ENCODE measurements at regions not wholly inside any gene's neighbourhood (a gene's known extent, or its start where the extent isn't known, plus 50 kb on each side); places are given as distances from the start of the nearest gene placed in this dataset.

DNA sequence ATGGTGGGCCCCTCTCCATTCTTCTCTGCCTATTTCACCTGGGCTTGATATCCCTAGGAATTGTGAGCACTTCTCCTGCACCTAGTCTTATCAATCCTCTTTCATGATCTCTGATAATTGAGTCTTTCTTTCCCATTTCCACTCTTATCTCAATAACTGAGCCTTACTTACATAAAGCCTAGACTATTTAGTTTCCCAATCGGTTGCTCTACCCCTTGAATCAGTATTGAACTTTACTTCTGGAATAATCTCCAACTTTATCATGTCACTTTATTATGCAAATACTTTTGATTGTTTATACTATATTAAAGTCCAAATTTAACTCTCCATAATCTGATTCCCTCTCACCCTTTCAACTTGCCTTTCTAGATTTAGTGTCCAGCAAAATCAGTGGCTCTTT lies 222.7 kb downstream of the SPRY1 start:
- intact Hi-C loops (cut with micrococcal nuclease): no loop called here
- TF ChIP-seq, protein P1, sequence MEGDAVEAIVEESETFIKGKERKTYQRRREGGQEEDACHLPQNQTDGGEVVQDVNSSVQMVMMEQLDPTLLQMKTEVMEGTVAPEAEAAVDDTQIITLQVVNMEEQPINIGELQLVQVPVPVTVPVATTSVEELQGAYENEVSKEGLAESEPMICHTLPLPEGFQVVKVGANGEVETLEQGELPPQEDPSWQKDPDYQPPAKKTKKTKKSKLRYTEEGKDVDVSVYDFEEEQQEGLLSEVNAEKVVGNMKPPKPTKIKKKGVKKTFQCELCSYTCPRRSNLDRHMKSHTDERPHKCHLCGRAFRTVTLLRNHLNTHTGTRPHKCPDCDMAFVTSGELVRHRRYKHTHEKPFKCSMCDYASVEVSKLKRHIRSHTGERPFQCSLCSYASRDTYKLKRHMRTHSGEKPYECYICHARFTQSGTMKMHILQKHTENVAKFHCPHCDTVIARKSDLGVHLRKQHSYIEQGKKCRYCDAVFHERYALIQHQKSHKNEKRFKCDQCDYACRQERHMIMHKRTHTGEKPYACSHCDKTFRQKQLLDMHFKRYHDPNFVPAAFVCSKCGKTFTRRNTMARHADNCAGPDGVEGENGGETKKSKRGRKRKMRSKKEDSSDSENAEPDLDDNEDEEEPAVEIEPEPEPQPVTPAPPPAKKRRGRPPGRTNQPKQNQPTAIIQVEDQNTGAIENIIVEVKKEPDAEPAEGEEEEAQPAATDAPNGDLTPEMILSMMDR (IDR thresholded peaks at IDR 0.05; ENCODE audit: borderline replicate concordance): no peak
- DNase-seq: no peak
- Histone ChIP-seq H3K27ac (replicated peaks) (no peak overlapping the region), H3K27me3 (ENCODE audit: low read depth) (no peaks in the 10 kb centered on the region), H3K4me3 (no peak overlapping the region), H3K4me1 (peaks cover 36% of the 10 kb centered on the region), H3K36me3 (no peaks in the 10 kb centered on the region), H3K9me3 (replicated peaks) (no peaks in the 10 kb centered on the region)

DNA sequence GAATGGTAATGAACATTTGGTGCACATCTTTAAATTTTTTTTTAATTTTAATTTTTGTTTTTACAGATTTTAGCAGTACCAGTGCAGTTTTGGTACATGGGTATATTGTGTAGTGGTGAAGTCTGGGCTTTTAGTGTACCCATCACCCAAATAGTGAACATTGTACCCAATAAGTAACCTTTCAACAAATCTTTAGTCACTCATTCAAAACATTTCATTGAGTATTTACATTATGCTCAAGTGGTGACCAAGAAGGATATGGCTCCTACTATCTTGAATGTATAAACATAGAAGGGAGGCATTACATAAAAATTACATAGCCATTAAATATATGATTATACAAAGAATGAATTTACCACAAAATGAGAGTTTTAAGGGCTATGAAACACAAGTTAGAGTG lies 223.3 kb downstream of the SPRY1 start:
- Histone ChIP-seq H3K27me3 (ENCODE audit: low read depth) (no peaks in the 10 kb centered on the region), H3K27ac (replicated peaks) (peak overlapping the region; percentile 51), H3K4me3 (no peak overlapping the region), H3K4me1 (peaks cover 36% of the 10 kb centered on the region), H3K9me3 (replicated peaks) (no peaks in the 10 kb centered on the region), H3K36me3 (no peaks in the 10 kb centered on the region)
- TF ChIP-seq, protein P1 (IDR thresholded peaks at IDR 0.05; ENCODE audit: borderline replicate concordance): no peak
- DNase-seq: no peak
- intact Hi-C loops (cut with micrococcal nuclease): no loop called here

DNA sequence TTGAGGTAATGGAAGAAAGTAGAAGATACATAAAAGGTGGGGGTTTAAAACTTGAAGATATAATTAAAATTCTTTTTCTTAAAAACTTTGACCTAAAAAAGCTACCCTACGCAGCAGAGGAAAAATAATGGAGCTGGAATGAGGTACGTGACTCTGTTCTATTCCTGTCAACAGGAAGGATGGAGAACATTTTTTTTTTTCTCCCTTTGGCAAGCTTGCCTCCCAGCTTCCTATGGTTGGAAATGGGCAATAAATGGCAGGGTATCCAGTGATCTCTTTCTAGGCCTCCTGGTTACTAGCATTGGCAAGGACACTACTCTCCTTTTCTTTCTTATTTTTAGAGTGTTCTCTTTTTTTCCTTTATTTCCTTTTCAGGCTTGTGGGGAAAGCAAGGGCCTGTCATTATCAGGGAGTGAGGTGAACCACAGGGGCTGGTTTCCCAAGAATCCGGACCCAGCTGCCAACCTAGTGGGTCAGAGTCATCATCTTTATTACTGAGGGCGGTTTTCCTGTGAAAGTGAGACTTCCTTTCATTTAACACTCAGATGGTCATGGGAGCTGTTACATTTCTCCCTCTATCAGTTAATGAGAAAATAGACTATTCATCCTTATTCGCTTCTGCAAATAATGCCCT lies 224.6 kb downstream of the SPRY1 start:
- TF ChIP-seq, protein P1 (IDR thresholded peaks at IDR 0.05; ENCODE audit: borderline replicate concordance): no peak
- Histone ChIP-seq H3K4me1 (peaks cover 35% of the 10 kb centered on the region), H3K36me3 (no peaks in the 10 kb centered on the region), H3K27ac (replicated peaks) (peak overlapping the region; percentile 51), H3K27me3 (ENCODE audit: low read depth) (no peaks in the 10 kb centered on the region), H3K9me3 (replicated peaks) (no peaks in the 10 kb centered on the region), H3K4me3 (no peak overlapping the region)
- DNase-seq: no peak
- intact Hi-C loops (cut with micrococcal nuclease): no loop called here

DNA sequence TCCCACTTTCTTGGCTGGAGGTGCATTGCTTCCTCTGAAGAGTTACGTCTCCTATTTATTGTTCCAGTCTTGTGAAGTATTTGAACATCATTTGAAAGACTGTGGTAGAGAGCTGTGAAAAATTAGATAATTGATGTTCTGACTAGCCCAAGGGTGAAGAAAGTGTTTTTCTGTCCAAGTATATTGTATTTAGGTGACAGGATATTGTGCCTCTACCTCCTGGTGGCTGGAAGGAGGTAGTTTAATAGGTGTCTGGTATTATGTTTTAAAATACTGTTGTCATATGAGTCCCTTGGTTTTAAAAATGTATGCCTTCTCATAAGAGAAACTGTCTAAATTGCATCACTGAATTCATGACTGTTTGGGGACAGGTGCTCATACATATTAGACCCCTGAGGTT lies 226.0 kb downstream of the SPRY1 start:
- Histone ChIP-seq H3K4me3 (no peak overlapping the region), H3K27me3 (ENCODE audit: low read depth) (no peaks in the 10 kb centered on the region), H3K9me3 (replicated peaks) (no peaks in the 10 kb centered on the region), H3K36me3 (no peaks in the 10 kb centered on the region), H3K27ac (replicated peaks) (no peak overlapping the region), H3K4me1 (peaks cover 21% of the 10 kb centered on the region)
- no peak for DNase-seq
- intact Hi-C loops (cut with micrococcal nuclease): no loop called here
- TF ChIP-seq, protein P1 (IDR thresholded peaks at IDR 0.05; ENCODE audit: borderline replicate concordance): no peak

DNA sequence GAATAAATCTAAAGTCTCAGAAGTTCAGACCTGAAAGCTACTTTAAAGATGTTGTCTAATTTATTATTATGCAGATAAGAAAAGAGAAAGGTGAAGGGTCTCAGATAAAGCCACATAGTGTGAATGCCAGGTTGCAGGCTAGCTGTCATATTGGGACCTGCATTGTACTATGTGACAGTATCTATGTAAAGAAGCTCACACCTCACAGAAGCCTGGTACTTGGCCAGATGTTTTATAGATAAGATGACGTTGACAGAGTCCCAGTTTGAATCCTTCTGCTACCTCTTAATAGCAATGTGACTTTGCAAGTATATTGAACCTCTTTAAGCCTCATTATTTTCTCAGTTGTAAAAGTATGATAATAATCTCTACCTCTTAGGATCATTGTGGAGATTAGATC lies 227.0 kb downstream of the SPRY1 start:
- no peaks in the 10 kb centered on the region for H3K36me3 ChIP-seq
- H3K4me1 ChIP-seq: peaks cover 18% of the 10 kb centered on the region
- TF ChIP-seq, protein P1 (IDR thresholded peaks at IDR 0.05; ENCODE audit: borderline replicate concordance): no peak
- DNase-seq: no peak
- H3K4me3 ChIP-seq: no peak overlapping the region
- H3K27me3 ChIP-seq (ENCODE audit: low read depth): no peaks in the 10 kb centered on the region
- H3K27ac ChIP-seq (replicated peaks): no peak overlapping the region
- intact Hi-C loops (cut with micrococcal nuclease): no loop called here
- no peaks in the 10 kb centered on the region for H3K9me3 ChIP-seq (replicated peaks)

All from left ventricle myocardium inferior (tissue), 1 donor.